Hematopoietic multipotent progenitor cell treated with erythropoietin and hydrocortisone succinate and interleukin-3 and kit ligand, for 17 days (in vitro differentiated cells): ENCODE measurements at regions not wholly inside any gene's neighbourhood (a gene's known extent, or its start where the extent isn't known, plus 50 kb on each side); places are given as distances from the start of the nearest gene placed in this dataset.
"Not testable (repeated sequence)": the region's sequence is repeated elsewhere in the genome, so short reads cannot be mapped to it uniquely, and the experiment has no call there.

Source experiments
- DNase-seq: peaks from one replicate; pipeline ENCODE4 v3.0.0-alpha.2; 2015; ENCODE audit warnings: low spot score

GRCh38 chr4:137739391-137739790, 207.1 kb upstream of the PCDH18 start:
- DNase-seq, result no peak

- DNase-seq, result no peak
Observed at GRCh38 chr4:137738375-137738990, 206.2 kb upstream of the PCDH18 start.

DNA sequence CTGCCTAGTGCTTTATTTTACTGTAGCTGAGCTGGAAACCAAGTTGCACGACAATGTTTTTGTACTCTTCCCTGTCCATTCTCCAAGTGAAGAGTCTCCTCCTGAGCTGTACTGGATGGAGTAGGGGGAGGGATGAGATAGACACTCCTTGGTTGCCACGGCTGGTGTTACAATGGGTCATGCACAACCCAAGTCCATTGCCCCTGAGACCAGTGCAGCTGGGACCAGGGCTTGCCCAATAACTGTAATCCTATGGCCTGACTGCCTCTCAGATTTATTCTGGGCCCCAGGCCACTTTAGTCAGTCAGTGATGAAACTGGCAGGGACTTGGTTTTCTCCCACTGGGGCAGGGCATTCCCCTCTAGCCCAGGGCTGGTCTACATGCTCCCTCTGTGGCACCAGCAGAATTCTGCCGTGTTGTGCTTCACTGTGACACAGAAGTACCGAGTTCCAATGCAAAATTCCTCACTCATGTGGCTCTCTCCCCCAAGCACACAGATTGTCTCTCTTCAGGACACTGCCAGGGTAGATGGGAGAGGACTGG, 203.3 kb upstream of the PCDH18 start:
- no peak for DNase-seq

- DNase-seq, result not testable (repeated sequence)
Observed at GRCh38 chr4:137733174-137734141, 201.2 kb upstream of the PCDH18 start.

GRCh38 chr4:137722910-137723309, 190.6 kb upstream of the PCDH18 start:
- no peak for DNase-seq

DNA sequence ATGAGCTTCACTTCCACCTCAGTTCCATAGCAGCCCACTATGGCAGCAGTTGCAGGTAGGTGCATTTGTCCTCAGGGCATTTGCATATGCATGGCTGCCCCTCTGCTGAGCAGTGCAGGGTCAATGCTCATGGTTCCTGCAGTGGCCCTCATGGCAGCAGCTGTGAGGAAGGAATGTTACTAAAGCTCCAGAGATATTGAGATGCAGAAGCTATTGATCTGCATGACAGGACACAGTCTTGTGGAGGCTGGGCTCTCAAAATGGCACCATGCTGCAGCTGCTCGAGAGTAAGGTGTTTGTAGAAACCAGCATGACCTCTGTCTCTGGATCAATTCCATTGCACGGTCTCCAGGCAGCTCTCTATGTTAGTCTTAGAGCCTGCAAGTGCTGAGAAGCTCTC, 179.2 kb upstream of the PCDH18 start:
- no peak for DNase-seq

- DNase-seq, result no peak
Observed at GRCh38 chr4:137707626-137708025, 175.3 kb upstream of the PCDH18 start.

DNA sequence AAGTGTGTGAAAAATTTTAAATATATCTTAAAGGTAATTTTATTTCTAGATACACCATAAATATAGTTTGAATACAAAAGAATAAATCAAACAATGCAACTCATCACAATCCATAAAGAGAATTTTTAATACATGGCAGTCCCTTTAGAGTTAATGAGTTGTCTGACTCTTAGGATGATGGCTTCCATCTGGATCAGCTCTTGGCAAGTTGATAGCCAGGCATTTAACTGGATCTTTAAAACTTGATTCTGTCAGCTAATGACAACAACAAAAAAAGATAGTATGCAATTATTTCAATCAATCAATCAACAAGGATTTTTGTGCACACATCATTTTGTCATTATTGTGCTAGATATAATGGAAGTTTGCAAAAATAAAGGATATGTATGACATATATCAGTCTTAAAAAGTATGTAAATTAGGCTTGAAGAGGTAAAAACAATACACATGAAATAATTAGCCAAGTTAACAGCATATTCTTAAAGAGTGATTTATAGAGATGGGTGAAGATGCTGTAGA, 174.9 kb upstream of the PCDH18 start:
- DNase-seq, result no peak

DNA sequence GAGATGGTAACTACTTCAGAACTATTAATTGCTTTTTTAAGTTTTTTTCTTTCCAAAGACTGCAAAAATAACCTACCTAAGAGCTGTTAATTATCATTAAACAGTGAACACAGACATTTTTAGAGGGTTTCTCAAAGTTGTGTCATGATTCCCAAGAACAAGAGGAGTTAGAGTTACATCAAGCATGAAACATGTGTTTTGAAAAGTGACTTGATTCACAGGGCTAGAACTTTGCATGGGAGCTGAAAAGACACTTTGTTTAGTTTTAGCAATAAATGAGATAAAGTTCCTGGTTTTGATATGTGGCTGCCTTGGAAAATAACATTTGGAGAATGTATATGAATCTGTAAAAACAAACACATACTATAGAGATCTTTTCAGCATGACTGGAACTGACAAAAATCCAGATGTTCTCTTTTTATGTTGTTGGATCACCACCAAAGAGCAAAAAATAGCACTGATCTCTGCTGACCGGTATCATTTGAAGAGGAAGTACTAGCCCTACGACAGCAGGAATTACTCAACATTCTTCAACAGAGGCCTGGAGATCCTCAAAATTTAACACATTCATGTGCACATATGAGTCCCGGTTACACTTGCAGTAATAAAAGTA, 173.0 kb upstream of the PCDH18 start:
- no peak for DNase-seq

DNA sequence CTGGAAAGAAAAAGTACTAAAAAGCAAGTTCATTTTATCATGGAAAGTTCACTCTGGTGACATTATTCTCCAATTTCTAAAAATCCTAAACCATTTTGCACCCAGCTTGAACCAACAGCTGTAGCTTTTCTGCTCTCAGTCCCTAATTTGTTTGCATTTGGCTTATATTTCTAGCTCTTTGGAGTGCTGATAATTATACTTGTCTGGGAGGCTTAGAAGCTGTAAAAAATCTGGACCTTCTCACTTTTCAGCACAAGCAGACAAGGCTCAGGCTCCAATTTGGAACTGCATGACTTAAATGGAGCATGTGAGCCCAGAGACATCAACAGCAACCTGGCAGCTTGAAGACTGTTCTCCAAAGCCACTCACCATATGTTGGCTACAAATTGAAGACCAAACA, 170.9 kb upstream of the PCDH18 start:
- DNase-seq, result no peak

DNA sequence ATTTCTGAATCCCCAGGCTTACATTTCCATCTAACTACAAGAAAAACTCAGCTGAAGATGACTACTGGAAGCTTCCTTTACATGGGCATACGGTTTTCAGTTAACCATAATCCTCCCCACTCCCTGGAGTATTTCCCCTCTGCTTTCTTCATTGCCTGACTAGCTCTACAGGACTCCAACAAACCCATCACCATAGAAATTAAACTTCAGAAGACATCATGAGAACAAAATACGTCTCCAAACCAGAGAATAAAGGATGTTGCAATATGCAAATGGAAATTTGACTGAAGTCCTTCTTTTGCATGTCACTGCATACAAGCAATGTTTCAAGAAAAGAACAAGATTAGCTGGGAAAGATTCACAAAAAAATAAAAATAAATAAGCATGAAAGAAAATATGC, 170.2 kb upstream of the PCDH18 start:
- DNase-seq, result no peak

DNA sequence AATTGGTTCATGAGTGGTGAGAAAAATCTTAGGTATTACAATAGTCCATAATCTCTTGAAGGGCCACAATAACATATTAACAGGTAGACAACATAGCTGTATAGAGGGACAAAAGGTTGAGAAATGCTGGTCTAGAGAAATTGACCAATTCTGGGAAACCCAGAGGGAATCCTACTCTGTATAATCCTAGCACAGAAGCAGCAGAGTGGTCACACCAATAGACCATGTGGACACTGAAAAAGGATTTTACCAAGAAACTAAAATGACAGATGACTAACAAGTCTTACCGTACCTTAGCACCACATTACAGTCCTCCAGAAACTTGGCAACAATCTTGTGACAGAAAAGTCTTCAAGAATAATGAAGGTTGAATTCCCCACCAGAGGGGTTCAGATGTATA, 169.1 kb upstream of the PCDH18 start:
- no peak for DNase-seq

- DNase-seq, result no peak
Observed at GRCh38 chr4:137700751-137701150, 168.5 kb upstream of the PCDH18 start.

DNA sequence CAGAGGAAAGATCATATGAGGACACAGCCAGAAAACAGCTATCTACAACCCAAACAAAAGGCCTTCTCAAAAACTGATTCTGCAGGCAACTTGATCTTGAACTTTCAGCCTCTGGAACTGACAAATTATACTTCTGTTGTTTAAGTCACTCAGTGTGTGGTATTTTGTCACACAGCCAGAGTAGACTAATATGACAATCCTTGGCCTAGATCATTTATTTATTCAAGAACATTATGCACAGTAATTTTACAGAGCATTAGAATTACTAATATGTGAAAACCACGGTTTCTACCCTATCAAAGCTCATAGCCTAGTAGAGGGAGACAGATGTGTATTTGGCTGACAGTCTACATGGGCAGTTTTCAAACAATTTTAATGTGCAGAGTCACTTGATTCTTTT, 167.8 kb upstream of the PCDH18 start:
- DNase-seq, result no peak

DNA sequence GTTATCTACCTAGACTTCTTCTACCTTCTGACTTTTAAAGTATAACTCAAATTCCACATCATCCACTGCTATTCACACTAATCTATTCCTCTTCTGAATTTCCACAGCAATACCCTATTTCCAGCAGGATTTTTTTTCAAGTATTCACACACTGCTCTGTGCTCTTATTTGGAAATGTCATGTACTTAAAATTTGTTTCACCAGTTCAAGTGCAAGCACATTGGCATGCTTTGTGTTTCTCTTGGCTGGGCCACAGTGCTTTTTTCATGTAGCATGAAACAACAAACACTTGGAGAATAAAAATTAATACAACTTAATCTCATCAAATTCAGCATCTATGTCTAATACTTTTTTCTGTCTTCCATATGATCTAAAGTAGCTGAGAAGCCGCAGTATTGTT, 161.8 kb upstream of the PCDH18 start:
- no peak for DNase-seq

DNA sequence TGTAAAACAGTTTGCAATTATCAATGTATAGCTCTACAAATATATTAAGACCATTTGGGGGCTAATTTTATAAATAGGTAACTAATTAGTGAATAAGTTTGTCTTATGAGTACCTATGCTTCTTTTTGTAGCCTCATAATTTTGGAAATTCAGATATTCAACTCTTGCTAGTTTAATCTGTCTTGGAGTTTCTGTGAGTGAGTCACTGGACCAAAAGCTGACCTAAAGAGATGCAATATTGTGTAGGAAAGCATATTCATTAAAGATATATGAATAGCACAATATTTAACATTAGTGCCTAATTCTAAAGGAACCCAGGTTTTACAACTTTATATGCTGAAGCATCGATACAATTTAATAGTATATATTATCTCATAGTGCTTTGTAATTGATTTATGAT, 161.3 kb upstream of the PCDH18 start:
- DNase-seq, result no peak

GRCh38 chr4:137692205-137692604, 159.9 kb upstream of the PCDH18 start:
- DNase-seq, result no peak

GRCh38 chr4:137688651-137689050, 156.4 kb upstream of the PCDH18 start:
- no peak for DNase-seq

- DNase-seq, result no peak
Observed at GRCh38 chr4:137685357-137685756, 153.1 kb upstream of the PCDH18 start.

- DNase-seq, result no peak
Observed at GRCh38 chr4:137681081-137681480, 148.8 kb upstream of the PCDH18 start.

DNA sequence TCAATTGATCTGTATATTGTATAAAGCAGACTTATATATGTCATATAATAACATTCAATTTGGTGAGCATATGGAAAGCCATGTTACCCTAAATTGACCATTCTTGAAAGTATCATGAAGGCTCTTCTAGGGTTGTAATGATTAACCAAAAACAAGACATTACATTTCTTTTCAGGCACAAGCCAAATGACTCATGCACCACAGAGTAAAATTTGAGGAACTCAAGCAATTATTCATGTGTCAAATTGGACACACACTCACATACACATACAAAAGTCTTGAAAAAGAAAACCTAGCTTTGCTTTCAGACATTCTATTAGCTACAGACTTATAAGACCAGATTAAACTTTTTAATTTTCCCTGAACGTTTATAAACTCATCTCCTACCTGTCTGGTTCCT, 146.5 kb upstream of the PCDH18 start:
- no peak for DNase-seq

DNA sequence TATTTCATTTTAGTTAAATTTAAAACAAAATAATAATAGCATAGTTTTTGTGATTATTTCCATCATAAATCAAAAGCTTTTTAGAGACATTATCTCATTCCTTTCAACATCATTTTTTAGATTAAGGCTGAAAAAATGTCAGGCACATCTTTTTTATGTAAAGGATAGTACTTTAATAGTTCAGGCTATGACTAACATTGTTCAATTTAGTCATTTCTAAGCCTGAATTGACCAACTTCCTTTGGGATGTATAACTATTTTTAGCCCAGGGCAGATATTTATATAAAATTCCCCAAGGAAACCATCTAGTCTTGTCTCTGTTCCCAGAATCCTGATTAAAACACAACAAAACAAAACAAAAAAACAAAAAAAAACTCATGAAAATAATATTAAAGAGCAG, 145.6 kb upstream of the PCDH18 start:
- no peak for DNase-seq
